ENCODE measurements at regions not wholly inside any gene's neighbourhood (a gene's known extent, or its start where the extent isn't known, plus 50 kb on each side); places are given as distances from the start of the nearest gene placed in this dataset.

DNA sequence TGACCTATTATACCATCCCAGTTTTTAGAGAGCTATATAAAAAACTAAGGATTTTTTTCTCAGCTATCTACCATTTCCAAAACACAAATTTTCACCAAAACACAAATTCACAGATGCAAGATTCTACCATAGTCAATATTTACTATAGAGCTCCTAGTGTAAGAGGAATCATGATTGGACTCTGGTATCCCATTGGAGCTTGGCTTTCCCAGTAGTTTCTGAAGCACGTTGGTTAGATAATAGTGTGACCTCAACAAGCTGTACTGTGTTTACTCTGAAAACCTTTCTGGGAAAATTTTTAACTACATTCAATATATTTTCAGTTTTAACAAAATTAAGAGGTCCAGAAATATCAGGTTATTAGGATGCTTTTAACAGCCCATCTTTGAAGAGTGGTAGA is 660.6 kb upstream of the SLC10A2 start:
- H3K9me3 Mint-ChIP-seq, result peaks cover 0 to 1% of the 10 kb centered on the region in 2 donors
- H3K27ac Mint-ChIP-seq, result no peak overlapping the region
- H3K4me1 Mint-ChIP-seq, result no peaks in the 10 kb centered on the region
- H3K4me3 Mint-ChIP-seq, result no peak overlapping the region
- ATAC-seq (replicated peaks) (no peak), DNase-seq (no peak)
- H3K27me3 Mint-ChIP-seq, result no peaks in the 10 kb centered on the region
- no peaks in the 10 kb centered on the region for H3K36me3 Mint-ChIP-seq

DNA sequence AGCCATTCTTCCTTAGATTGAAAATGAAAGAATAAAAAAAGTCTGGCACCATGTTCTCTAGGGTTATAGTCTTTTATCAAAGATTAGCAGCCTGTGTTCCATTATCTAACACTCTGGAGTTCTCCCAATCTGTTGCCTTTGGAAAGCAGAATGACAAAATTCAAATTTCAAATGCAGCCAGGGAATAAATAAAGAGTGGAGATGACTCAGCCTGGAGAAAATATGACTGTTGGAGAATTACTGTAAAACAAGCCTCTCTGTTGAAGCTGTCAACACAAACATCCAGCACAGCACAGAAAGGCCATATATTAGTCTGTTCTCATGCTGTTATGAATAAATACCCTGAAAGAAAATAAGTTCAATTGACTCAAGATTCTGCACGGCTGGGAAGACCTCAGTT is 650.5 kb upstream of the SLC10A2 start:
- no peak for ATAC-seq (replicated peaks)

DNA sequence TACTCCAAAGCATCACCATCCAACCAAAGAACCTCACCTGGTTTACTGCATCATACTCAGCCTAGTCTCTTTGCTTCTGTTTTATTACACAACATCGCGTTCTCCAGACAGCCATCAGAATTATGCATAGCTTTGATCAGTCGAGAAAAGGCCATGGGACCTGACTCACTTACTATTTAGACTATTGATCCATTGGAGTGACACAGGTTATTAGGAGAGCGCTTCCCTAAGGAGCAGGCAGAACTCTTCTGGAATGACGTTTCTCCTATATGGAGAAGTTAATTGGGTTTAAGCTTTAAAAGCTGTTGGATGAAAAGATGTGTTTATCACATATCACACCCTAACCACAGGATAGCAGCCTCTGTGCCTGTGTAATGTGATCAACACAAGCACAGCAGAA is 649.1 kb upstream of the SLC10A2 start:
- Mint-ChIP-seq H3K4me1 (no peaks in the 10 kb centered on the region), H3K27me3 (no peaks in the 10 kb centered on the region), H3K36me3 (no peaks in the 10 kb centered on the region), H3K4me3 (no peak overlapping the region), H3K27ac (no peak overlapping the region), H3K9me3 (peaks cover 0 to 1% of the 10 kb centered on the region in 2 donors)
- DNase-seq (no peak), ATAC-seq (replicated peaks) (no peak)

More for the DNA sequence above, 650.5 kb upstream of the SLC10A2 start:
- Mint-ChIP-seq H3K4me1 (no peaks in the 10 kb centered on the region), H3K27ac (no peak overlapping the region), H3K27me3 (no peaks in the 10 kb centered on the region), H3K36me3 (no peaks in the 10 kb centered on the region), H3K9me3 (peaks cover 0 to 1% of the 10 kb centered on the region in 2 donors), H3K4me3 (no peak overlapping the region)
- DNase-seq, result no peak

DNA sequence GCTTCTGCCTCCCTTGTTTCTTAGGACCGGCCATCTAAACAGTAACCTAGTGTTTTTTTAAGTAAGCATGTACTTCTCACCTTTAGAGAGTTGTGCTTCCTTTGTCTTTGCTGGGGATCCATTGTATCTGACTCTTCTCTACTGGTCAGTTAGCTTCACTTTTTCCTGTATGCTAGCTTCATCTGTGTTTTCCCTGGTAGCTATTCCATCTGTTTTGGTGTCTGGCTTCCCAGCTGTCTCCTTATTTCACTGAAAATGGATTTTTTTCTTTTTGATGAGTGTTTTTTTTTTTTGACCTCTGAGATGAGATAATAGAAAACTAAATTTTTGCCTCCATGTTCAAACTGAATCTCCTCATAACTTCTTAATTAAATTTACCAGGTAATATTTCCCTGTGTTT is 637.0 kb upstream of the SLC10A2 start:
- no peaks in the 10 kb centered on the region for H3K27me3 Mint-ChIP-seq
- H3K36me3 Mint-ChIP-seq, result no peaks in the 10 kb centered on the region
- H3K4me1 Mint-ChIP-seq, result no peaks in the 10 kb centered on the region
- no peak overlapping the region for H3K4me3 Mint-ChIP-seq
- peaks cover 0 to 3% of the 10 kb centered on the region in 2 donors for H3K9me3 Mint-ChIP-seq
- no peak overlapping the region for H3K27ac Mint-ChIP-seq
- DNase-seq, result no peak
- no peak for ATAC-seq (replicated peaks)

DNA sequence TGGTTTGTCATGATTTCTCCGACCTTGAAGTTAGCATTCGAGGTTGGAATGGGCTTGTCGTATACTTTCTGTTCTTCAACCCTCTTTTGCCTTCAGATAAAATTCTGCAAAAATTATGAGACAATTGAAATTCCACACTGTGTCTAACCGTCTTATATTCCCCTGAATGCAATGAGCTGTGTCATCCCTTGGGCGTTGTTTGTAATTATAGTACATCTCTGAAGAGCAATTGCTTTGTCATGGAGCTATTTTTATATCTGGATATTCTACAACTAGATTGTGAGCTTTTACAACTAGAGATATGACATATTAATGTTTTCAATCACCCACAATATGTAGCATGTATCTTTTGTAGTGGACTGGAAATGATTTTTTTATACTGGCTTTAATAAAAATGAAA is 631.8 kb upstream of the SLC10A2 start:
- H3K36me3 Mint-ChIP-seq, result no peaks in the 10 kb centered on the region

DNA sequence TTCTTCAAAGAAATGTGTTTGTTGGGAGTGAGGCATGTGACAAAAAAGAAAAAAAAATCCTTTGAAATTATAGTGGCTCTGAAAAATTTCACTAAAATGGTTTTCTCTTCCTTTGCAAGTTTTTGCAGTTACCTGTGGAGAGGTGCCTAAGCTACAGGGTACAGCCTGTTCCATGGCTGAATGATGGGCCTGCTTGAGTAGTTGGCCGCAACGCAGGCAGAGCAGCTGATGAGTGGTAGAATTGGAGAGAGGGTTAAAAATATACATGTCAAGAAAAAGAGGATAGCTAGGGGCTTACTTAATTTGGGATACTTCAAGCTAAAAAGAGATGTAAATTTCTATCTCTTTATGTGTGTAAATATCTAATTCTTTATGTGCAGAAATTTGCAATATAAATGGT is 629.1 kb upstream of the SLC10A2 start:
- H3K9me3 Mint-ChIP-seq, result no peaks in the 10 kb centered on the region
- ATAC-seq (replicated peaks), result no peak
- no peaks in the 10 kb centered on the region for H3K27me3 Mint-ChIP-seq
- H3K4me3 Mint-ChIP-seq, result no peak overlapping the region
- H3K36me3 Mint-ChIP-seq, result no peaks in the 10 kb centered on the region
- no peaks in the 10 kb centered on the region for H3K4me1 Mint-ChIP-seq
- DNase-seq, result no peak
- H3K27ac Mint-ChIP-seq, result no peak overlapping the region

More for the DNA sequence above, 631.8 kb upstream of the SLC10A2 start:
- Mint-ChIP-seq H3K27me3 (no peaks in the 10 kb centered on the region), H3K4me3 (no peak overlapping the region), H3K9me3 (no peaks in the 10 kb centered on the region), H3K4me1 (no peaks in the 10 kb centered on the region), H3K27ac (no peak overlapping the region)
- ATAC-seq (replicated peaks), result no peak
- DNase-seq, result no peak

DNA sequence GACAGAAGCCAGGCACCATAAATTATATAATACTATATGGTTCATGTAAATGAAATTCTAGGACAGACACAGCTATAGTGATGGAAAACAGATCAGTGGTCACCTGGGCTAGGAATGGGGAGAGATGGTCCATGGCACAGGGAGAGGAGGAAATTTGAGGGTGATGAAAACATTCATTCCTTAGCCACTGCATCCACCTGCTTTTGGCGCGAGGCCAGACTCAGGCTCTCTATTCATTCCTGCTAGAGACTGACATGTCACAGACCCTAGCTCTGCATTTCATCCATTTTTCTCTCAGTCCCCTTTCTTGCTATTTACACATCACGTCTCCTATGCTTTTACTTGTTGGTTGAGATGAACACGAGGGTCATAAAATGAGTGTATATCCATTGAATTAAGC is 628.3 kb upstream of the SLC10A2 start:
- Mint-ChIP-seq H3K4me3 (no peak overlapping the region), H3K4me1 (no peaks in the 10 kb centered on the region), H3K27me3 (no peaks in the 10 kb centered on the region), H3K9me3 (no peaks in the 10 kb centered on the region), H3K36me3 (no peaks in the 10 kb centered on the region), H3K27ac (no peak overlapping the region)
- no peak for ATAC-seq (replicated peaks)
- no peak for DNase-seq

DNA sequence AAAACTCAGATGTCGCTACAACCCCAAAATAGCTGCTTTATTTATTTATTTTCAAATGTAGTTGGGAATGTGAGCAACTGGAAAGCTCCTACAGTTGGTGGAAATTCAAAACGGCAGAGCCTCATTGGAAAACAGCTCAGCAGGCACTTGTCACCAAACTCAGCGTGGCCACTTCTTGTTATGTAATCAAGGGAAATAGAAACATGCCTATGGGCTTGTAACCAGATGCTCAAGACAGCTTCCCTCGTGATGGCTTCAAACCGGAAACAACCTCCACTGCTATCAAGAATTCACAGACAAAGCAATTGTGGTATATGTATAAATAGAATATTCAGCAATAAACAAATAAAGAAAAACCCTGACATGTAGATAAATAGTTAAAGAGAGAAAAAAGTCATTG is 627.8 kb upstream of the SLC10A2 start:
- DNase-seq (no peak), ATAC-seq (replicated peaks) (no peak)
- Mint-ChIP-seq H3K4me3 (no peak overlapping the region), H3K36me3 (no peaks in the 10 kb centered on the region), H3K27ac (no peak overlapping the region), H3K9me3 (no peaks in the 10 kb centered on the region), H3K4me1 (no peaks in the 10 kb centered on the region), H3K27me3 (no peaks in the 10 kb centered on the region)

DNA sequence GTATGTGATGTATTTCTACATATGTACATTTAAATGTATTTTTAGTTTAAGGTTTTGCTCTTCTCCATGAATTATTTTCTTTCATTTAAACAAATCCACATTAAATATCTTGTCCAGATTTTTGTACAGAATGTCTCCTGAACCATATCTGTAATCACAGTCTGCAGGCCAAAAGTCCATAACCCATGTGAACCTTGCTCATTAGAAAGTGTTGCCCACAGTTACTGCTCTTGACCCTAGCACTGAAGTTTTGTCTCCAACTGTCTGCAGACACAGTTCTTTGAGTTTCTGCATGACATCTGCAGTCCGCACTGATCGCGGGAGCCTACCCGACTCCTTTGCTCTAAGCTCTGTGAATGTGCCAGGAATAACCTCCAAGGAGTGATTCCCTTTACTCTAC is 626.2 kb upstream of the SLC10A2 start:
- DNase-seq (no peak), ATAC-seq (replicated peaks) (no peak)
- Mint-ChIP-seq H3K9me3 (no peaks in the 10 kb centered on the region), H3K4me1 (no peaks in the 10 kb centered on the region), H3K36me3 (no peaks in the 10 kb centered on the region), H3K4me3 (no peak overlapping the region), H3K27me3 (no peaks in the 10 kb centered on the region), H3K27ac (no peak overlapping the region)

DNA sequence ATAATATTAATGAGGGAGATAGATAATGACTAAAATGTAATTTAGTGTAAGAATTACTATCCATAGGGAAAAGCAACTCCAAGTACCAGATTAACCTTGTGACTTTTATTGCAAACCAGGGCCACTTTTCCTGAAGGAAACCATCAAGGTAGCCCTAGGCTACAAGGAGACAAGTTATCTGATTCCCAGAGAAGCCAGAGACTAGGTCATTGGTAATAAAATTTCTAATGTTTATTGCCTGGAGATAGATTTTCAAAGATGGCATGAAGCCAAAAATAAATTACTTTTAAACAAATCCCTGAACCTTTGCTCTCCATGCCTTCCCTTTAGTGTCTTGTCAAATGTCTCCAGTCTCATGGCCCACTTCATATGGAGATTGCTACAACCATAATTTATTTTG is 610.1 kb upstream of the SLC10A2 start:
- H3K27ac Mint-ChIP-seq, result no peak overlapping the region
- H3K27me3 Mint-ChIP-seq, result no peaks in the 10 kb centered on the region
- H3K36me3 Mint-ChIP-seq, result no peaks in the 10 kb centered on the region
- ATAC-seq (replicated peaks), result no peak
- H3K4me3 Mint-ChIP-seq, result no peak overlapping the region
- DNase-seq, result no peak
- H3K9me3 Mint-ChIP-seq, result no peaks in the 10 kb centered on the region
- H3K4me1 Mint-ChIP-seq, result no peaks in the 10 kb centered on the region

DNA sequence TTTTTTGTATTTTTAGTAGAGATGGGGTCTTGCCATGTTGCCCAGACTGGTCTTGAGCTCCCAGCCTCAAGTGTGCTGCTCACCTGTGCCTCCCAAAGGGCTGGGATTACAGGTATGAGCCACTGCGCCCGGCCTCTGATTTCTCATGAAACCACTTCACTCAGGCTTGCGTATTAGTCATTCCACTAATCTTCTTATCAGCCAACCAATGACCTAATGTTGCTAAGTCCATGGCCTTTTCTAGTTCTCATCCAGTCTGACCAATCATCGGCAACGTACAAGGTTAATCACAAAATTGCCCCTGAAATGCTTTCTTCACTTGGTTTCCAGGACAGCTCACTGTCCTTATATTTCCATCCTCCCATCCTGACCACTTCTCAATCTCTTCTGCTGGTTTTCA is 605.3 kb upstream of the SLC10A2 start:
- Mint-ChIP-seq H3K36me3 (no peaks in the 10 kb centered on the region), H3K4me3 (no peak overlapping the region), H3K4me1 (no peaks in the 10 kb centered on the region), H3K9me3 (no peaks in the 10 kb centered on the region), H3K27ac (no peak overlapping the region), H3K27me3 (no peaks in the 10 kb centered on the region)
- DNase-seq (no peak), ATAC-seq (replicated peaks) (no peak)

DNA sequence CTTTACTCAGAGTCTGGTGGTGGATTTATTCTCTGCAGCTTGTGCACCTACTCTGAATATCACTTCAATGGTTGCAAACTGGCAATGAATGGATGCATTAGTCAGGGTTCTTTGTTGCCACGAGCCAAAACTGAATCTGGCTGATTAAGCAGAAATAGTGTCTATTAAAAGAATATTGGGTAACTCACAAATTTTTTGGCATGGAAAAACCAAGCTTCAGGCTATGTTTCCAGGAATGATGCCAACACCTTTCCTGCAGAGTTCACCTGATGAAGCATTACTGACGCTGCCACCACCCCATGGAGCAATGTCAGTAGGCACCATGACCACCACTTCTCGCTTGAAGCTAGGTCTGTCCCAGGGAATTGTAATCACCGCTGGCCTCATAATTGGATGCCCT is 597.8 kb upstream of the SLC10A2 start:
- Mint-ChIP-seq H3K27me3 (no peaks in the 10 kb centered on the region), H3K4me3 (no peak overlapping the region), H3K9me3 (no peaks in the 10 kb centered on the region), H3K4me1 (no peaks in the 10 kb centered on the region), H3K27ac (no peak overlapping the region), H3K36me3 (no peaks in the 10 kb centered on the region)
- no peak for ATAC-seq (replicated peaks)
- no peak for DNase-seq

DNA sequence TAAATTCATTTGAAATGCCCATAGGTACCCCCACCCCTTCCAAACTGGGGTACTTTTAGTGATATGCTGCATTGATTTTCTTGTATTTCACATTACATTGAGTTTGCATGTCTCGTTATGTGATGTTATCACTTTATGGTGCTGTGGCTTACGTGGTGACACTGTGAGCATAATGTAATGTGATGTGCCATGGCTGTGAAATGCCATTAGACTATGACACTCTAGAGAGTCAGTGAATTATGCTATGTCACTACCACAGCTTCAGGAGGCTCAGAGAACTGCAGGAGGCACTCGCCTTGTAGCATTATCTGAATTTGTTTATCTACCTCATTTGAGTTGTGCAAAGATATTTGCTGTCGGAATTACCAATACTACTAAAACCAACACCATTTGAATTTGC is 590.1 kb upstream of the SLC10A2 start:
- H3K4me3 Mint-ChIP-seq, result no peak overlapping the region
- no peak overlapping the region for H3K27ac Mint-ChIP-seq
- DNase-seq (no peak), ATAC-seq (replicated peaks) (no peak)
- H3K36me3 Mint-ChIP-seq, result no peaks in the 10 kb centered on the region
- H3K9me3 Mint-ChIP-seq, result no peaks in the 10 kb centered on the region
- H3K27me3 Mint-ChIP-seq, result no peaks in the 10 kb centered on the region
- H3K4me1 Mint-ChIP-seq, result no peaks in the 10 kb centered on the region

DNA sequence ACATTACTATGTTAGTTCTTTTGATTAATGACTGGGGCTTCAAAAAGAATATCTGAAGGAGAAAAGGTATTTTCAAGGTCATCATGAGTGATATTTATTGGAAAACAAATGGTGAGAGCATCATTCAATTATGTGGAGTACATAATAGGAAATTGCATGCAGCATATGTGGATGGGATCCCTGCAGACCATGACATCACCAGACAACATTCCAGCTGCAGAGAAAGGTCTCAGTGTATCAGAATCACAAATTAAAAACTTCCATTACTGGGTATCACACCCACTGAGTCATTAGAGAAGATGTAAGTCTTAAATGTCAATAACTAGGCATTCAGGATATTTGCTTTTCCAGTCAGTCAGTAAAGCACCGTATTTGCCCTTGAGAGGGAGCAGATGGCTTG is 574.4 kb upstream of the SLC10A2 start:
- no peak for ATAC-seq (replicated peaks)
- no peaks in the 10 kb centered on the region for H3K27me3 Mint-ChIP-seq

DNA sequence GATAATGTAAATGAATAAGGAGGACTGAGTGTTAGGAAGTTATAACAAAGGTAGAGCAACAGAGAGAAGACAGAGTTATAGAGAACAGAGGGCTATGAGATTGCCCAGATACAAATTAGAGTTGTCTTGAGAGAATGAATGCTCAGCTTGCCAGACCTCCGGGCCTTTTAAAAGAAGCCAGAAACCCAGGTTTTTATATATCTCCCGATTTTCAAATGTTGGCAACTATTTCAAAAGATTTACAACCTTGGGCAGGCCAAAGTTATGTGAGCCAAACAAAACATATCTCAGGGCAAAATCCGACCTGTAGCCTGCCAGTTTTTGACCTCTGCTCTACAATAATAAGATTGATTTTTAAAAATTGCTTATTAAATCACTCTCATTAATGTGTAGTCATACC is 573.1 kb upstream of the SLC10A2 start:
- no peaks in the 10 kb centered on the region for H3K4me1 Mint-ChIP-seq
- H3K4me3 Mint-ChIP-seq, result no peak overlapping the region
- ATAC-seq (replicated peaks) (no peak), DNase-seq (no peak)
- no peaks in the 10 kb centered on the region for H3K36me3 Mint-ChIP-seq
- no peak overlapping the region for H3K27ac Mint-ChIP-seq
- H3K9me3 Mint-ChIP-seq, result peaks cover 0 to 2% of the 10 kb centered on the region in 2 donors
- H3K27me3 Mint-ChIP-seq, result no peaks in the 10 kb centered on the region

More for the DNA sequence above, 574.4 kb upstream of the SLC10A2 start:
- peaks cover 0 to 2% of the 10 kb centered on the region in 2 donors for H3K9me3 Mint-ChIP-seq
- H3K4me3 Mint-ChIP-seq, result no peak overlapping the region
- no peaks in the 10 kb centered on the region for H3K36me3 Mint-ChIP-seq
- H3K27ac Mint-ChIP-seq, result no peak overlapping the region
- DNase-seq, result no peak
- no peaks in the 10 kb centered on the region for H3K4me1 Mint-ChIP-seq

DNA sequence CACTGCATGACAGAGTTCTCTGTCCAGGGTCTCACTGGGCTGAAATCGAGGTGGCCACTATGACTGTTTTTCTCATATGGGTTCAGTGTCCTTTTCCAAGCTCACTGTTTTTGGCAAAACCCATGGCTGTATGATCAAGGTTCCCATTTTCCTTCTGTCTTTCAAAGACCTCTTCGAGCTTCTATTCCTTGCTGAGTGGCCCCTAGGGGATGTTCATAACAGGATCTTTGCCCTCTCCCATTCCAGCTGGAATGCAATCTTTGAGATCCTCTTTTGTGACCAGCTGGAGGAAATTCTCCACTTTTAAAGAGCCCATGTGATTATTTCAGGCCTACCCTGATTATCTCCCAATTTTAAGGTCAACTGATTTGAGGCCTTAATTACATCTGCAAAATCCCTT is 572.5 kb upstream of the SLC10A2 start:
- H3K9me3 Mint-ChIP-seq, result peaks cover 0 to 2% of the 10 kb centered on the region in 2 donors
- ATAC-seq (replicated peaks), result no peak
- H3K27ac Mint-ChIP-seq, result no peak overlapping the region
- H3K36me3 Mint-ChIP-seq, result no peaks in the 10 kb centered on the region
- no peaks in the 10 kb centered on the region for H3K27me3 Mint-ChIP-seq
- H3K4me1 Mint-ChIP-seq, result no peaks in the 10 kb centered on the region
- DNase-seq, result no peak
- H3K4me3 Mint-ChIP-seq, result no peak overlapping the region
